HG03457 (cell line): ENCODE measurements at regions not wholly inside any gene's neighbourhood (a gene's known extent, or its start where the extent isn't known, plus 50 kb on each side); places are given as distances from the start of the nearest gene placed in this dataset.

ENCODE experiments used
- ATAC-seq: cut with Tn5 transposase; IDR thresholded peaks from one replicate; pipeline ENCODE4 v1.9.1; 2021; ENCODE audit warnings: moderate number of reproducible peaks; ENCODE audit not compliant: unreplicated experiment

DNA sequence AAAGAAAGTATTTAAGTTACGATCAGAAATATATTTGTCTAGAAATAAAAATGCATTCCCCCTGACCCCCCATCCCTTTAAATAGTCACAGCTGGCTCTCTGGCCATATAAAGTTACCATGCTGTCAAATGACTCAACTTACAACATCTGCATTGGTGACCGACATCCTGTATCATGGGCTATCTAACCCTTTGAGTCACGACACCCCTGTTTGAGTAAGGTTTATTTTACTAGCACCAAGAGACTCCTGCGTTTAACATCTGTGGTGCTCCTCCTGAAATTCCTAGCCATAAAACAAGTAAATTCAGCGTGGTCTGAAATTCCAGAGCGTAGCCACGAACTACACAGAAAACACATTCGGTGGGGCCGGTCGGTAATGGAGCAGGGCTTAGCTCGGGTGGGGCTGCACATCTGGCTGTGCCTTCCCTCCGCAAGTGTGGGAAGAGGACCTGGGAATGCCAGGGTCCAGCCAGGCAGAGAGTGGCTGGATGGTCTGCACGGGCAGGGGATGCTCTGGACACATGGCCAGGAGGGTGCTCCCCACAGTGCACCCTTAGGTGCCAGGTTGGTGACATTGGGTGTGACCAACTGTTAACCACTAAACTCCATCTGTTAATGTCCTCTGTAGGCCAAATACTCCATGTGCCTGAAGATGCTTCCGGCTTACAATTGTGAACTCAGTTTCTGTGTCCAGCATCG, 53.0 kb upstream of the CLDN14 start:
- ATAC-seq = no peak

DNA sequence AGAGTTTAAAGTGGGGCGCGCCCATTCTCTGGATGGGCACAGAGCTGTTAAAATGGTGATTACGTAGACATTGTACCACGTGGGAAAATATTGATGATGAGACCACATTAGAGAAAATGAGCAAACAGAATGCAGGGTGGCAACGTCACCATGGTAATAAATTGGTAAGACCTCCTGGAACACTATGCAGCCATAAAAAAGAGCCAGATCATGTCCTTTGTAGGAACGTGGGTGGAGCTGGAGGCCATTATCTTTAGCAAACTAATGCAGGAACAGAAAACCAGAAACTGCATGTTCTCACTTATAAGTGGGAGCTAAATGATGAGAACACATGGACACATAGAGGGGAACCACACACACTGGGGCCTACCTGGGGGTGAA, 53.5 kb upstream of the CLDN14 start:
- ATAC-seq = no peak

DNA sequence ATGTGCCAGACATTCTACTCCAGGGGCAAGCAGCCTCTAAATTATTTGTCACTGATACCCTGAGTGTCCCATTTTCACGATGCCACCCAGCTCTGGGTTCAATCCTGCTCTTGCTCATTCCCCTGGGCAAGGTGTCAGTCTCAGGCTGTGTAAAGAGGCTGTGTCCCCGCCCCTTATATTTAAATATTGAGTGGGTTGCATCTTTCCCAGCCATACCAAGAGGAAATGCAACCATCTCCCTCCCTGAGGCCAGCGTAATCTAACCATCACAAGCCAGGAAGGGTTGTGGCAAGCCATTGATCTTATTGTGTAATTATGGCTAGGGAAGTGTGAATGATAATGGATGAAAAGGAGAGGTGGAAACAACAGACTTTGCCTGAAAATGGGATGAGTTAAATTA, 54.7 kb upstream of the CLDN14 start:
- no peak for ATAC-seq

DNA sequence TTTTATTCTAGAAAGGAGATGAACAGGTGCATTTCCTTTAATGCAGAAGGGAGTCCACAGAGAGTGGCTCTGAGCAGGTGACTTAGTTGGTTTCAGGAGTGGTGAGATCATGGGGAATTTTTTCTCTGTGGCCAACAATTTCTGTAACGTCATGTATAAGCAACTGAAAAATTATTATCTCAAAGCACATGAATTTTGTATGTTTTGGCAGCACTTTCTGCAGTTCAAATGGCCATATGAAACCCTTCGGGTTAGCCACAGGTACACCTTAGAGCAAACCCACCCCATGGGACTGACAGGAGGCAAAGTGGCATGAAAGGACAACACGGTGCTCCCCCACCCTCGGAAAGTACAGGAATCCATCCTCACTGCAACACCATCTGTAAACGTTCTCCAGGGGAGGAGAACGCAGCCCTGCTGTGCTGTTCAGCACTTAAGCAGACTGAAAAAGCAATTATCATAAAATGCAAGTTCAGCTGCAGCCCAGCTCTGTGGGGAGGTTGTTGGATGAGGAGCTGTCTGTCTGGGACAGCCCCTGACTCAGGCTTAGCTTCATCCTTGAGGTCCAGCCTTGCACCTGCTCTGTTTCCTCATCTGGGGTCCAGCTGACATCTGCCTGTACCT, 55.8 kb upstream of the CLDN14 start:
- ATAC-seq = peak; percentile 87

DNA sequence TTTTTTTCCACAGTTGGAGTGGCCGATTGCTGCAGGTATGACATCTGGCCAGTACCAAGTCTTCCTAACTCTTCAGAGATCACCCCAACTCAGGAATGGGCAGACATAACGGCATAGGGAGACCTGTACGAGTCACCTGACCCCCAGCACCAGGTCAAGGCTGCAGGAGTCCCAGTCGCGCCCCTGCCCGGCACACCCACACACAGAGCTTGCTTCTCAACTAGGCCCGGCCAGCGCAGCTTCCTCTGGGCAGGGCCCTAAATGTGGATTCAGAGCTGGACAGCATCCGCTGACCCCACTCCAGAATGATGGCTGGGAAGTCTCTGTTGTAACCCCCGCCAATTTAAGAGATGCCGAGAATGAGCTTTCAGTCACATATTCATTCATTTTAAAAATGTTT, 58.8 kb upstream of the CLDN14 start:
- no peak for ATAC-seq

DNA sequence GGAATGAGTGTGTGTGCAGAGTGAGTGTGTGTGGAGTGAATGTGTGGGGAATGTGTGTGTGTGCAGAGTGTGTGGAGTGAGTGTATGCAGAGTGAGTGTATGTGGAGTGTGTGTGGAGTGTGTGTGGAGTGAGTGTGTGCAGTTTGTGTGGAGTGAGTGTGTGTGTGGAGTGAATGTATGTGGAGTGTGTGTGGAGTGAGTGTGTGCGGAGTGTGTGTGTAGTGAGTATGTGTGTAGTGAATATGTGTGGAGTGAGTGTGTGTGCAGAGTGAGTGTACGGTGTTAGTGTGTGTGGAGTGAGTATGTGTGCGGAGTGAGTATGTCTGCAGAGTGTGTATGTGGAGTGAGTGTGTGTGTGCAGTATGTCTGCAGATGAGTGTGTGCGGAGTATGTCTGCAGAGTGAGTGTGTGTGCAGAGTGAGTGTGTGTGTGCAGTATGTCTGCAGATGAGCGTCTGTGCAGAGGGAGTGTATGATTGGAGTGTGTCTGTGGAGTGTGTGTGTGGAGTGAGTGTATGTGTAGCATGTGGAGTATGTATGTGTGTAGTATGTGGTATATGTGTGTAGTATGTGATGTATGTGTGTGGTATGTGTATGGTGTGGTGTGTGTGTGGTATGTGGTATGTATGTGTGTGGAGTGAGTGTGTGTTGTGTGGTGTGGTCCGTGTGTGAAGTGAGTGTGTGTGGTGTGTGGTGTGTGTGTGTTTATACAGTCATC, 59.7 kb upstream of the CLDN14 start:
- no peak for ATAC-seq

DNA sequence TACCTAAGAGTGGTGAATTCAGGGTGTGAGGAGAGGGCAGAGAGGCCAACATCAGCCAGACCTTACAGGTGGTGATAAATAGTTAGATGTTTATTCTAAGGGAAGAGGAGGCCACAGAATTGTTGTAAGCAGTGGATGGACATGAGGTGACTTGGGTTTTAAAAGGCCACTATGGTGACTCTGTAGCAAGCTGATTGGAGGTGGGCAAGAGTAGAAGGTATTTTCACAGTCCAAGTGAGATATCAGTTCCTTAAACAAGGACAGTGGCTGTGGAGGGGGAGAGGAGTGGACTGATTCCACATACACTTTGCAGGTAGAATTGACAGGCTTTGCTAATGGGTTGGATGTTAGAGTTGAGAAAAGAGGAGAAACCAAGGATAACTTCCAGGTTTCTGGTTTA, 60.8 kb upstream of the CLDN14 start:
- ATAC-seq = no peak

DNA sequence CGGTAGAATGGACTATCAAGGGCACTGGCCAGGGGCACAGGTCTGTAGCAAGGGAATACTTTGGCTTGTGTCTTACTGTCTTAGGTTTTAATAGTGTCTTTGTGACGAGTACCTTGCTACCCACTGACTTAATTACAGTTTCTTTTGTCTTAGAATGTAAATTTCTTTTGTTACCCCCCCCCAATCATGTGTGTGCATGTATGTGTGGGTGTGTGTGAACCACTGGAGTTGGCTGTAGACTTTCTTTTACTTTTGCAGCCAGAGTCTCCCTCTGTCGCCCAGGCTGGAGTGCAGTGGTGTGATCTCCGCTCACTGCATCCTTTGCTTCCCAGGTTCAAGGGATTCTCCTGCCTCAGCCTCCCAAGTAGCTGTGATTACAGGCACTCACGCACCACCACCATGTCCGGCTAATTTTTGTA, 61.8 kb upstream of the CLDN14 start:
- ATAC-seq = no peak

DNA sequence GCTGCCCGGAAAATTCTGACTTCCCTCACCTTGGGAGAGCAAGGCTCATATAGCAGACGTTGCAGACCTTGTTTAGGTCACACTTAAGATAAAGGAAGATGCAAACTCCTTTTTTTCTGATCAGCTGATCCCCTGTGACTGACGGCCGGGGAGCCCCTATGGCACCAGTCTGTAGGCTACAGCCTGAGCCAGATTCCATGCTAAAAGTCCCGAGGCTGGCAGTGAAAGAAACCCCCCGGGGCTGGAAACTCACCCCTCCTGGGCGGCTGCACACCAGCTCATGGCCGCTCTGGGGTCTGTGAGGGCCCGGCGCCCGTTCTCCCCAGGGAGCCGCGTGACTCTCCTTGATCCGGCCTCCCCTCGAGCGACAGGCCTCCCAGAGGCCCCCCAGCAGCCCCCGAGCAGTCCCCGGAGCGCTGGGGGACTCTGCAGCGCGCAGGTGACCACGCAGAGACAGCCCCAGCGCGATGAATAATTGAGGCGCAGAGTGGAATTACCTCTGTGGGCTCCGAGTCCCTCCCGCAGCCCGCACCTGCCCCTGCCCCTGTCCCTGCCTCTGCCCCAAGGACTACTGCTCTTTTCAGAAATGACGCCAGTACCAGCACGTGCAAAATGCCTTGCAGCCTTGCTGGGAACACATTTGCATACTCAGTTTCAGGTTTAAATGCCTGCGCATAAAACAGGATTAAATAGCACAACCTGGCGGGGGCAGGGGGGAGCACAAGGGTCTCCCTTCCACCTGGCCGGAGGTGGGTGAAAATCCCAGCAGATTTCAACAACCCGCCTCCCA, 62.6 kb upstream of the CLDN14 start:
- no peak for ATAC-seq

DNA sequence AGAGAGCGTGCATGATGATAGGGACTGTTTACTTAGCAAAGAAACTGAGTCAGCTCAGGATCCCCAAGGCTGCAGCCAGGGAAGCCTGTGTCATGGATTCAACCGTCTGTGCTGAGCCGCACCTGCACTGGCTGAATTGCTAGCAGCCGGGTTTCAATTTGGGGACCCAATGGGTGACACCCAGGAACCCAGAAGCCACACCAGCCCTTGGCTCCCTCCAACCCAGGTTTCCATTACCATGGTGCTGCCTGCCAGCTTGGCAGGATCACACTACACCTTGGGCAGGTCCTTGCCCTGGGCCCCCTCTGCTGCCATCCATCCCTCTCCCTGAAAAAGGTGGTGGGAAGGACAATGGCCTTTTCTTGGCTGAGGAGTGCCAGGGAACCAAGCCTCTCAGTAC, 64.0 kb upstream of the CLDN14 start:
- no peak for ATAC-seq

DNA sequence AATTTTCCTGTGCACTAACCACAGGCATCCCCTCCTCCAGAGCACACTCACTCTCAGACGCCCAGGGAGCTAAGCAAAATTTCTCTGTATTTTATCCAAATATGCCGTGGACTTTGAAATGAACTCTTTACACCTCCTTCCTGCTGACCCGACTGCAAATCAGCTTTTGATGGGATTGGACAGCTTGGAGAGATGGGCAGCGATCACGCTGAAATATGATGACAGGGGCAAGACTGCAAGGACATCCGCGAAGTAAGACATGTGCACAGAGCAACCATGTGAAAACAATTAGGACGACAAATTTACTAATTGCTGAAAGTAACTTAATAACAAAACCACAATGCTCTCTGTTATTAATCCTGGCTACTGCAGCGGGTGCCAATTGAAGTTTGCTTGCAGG, 64.6 kb upstream of the CLDN14 start:
- no peak for ATAC-seq

DNA sequence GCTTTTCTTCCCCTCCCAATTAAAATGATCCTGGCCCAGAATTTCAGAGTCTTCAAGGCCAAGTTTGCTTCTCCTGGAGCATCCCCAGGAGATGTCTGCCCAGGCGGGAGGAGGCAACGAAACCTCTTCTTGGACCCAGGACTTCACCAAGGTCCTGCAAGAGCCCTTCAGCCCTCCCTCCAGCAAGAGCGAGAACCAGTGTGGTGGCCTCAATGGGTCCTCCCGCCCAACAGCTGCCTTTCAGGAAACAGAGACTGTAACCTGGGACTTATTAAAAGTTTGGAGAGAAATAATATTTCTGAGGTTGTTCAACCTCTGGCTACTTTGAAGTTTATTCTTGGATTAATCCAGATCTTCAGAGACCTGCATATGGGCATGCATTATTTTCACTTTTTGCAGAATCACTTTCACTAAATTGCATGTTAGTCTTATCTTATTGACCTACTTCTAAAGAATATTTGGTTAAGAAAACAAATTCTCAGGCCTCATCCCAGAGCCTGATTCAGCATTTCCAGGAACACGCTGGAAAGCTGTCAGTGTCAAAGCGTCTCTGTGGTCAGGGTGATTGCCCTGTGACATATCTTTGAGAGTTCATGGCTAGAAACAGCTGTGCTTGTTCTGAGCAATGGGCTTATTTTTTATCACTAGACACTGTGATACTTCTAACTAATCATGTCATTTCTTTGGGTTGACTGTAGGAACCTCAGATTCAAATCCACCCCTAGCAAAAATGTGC, 66.0 kb upstream of the CLDN14 start:
- no peak for ATAC-seq

DNA sequence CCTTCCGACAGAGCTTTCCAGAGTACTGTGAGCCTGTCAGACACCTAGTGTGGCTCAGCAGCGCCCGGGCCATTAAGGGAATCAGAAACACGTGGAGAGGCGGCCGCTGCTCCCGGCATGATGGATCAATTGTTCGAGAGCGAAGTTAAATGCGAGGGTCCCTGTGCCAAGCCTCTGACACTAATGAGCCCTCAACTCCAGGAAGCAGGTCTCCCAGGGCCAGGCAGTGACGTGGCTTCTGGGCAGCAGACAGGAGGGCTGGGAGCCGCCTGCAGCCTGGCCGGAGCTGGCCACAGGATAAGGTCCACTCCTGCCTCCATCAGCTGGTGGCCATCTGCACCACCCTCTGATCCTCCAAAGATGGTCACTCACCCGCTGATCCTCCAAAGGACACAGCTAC, 67.5 kb upstream of the CLDN14 start:
- no peak for ATAC-seq

DNA sequence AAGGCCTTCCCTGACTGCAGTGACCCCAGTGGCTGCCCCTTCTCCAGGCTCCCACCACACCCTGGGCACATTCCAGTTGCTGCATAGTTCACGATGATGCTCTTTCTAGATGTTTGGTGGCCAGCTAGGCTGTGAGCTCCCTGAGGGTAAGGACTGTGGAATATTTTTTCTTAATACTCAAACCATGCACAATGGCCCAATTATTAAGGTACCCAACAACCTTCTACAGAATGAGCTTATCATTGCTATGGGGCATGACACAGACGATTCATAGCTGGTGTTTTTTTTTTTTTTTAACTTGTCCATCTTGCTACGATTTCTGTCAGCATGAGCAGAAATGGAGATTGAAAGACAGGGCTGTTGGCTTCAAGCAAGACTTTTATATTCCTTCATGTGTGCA, 68.9 kb upstream of the CLDN14 start:
- ATAC-seq = no peak

DNA sequence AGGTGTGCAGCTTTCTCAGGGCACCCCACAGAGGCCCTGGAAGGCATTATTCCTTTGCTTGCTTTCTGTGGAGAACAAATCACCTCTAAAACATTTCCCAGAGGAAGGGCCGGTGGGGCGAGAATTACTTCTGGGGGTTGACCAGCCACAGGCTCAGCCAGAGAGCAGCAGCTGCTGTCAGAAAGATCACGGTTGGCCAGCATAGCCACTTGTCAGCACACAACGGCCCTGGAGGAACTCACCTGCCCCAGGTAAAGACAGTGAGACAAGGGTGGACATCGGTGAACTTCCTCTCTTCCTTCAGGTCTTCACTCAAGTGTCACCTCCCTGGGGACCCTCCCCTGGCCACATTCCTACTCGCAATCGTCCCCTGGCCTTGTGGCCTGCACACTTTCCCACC, 69.5 kb upstream of the CLDN14 start:
- ATAC-seq = no peak

DNA sequence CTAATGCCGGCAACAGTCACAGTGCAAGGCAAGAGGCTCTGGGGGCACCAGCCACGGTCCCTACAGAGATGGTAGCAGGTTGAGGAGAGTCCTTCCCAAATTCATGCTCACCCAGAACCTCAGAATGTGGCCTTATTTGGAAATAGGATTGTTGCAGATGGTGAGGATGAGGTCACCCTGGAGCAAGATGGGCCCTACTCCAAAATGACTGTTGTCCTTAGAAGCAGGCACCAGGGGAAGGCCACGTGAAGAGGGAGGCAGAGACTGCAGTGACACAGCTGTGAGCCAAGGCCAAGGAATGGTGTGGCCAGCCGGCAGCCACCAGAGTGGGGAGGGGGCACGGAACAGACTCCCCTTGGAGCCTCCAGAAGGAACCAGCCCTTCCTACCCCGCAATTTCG, 70.8 kb upstream of the CLDN14 start:
- ATAC-seq = no peak

DNA sequence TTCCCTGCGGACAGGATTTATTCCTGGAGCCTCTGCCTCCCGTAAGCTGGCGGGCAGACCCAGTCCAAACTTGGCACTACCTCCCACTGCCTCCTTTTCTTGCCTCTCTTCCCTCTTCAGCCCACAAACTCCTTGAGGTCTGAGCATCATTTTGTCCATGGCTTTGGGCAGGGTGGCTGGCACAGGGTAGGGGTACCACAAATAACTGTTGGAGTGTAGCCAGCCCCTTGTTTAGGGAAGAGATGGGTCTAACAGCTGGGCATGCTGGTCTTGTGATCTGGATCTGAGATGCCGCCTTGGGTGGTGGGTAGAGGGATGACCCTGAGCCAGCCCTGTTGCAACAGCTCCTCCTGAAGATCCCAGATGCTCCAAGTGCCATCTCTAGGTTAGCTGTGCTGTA, 71.4 kb upstream of the CLDN14 start:
- ATAC-seq = no peak

DNA sequence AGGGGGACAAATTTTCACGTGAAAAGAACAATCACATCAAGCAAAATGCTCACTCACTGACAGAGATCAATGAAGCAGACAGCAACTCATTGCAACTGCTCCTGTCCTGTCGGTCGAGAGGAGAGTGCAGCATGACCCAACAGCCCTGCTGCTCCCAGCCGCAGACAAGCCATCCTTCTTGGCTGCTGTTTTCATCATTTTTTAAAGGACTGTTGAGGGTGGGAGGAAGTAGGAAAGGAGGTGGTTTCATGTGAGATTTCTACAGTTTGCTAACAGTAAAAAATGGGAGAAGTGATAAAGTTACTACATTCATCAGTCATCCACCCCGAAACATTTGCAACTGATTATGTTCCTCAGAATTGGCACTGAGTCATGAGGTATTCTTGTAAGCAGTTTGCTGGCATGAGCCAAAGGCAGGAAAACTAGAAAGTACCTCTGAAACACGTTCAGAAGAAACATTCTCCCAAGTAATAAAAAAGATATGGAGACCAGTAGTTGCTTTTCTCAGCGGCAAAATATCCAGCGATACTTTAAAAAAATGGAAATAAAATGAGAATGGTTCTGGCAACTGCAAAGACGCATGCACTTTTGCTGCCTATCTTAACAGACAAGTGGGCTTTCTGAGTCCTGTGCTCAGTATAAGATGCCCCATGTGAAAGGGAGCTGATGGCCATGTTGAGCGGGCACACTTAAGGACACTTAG, 72.0 kb upstream of the CLDN14 start:
- no peak for ATAC-seq

DNA sequence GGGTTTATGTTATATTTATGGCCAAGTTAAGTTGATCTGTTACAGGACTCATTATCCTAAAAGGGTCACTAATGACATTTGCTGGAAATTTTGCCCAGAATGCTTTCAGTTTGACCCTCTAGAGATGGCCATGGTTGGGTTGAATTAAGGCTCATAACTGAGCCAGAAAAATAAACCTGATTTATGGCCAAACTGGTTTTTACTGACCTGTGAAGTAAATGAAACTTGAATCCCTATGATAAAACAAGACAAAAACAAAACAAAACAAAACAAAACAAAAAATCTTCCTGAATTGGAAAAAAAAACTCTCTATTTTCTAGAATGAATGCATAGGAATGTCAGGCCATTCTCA, 72.5 kb upstream of the CLDN14 start:
- no peak for ATAC-seq

DNA sequence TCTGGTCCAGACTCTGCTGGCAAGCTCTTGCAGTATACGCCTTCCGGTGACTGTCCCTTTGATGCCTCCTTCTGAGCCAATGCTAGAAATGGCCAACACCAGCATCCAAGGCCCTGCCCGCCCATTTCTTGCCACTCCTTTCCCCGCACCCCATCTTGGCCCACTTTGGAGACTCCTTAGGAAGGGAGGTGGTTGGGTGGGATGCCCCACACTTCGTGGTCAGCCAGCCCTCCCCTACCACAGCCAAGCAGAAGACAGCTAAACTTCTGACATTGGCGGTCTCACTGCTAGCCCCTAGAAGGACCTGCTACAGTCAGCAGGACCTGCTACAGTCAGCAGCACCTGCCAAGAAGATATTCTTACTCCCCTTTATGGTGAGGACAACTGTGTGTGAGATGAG, 73.5 kb upstream of the CLDN14 start:
- ATAC-seq = no peak
